Upper lobe of left lung (tissue), 4 donors: ENCODE measurements at regions not wholly inside any gene's neighbourhood (a gene's known extent, or its start where the extent isn't known, plus 50 kb on each side); places are given as distances from the start of the nearest gene placed in this dataset.

Experiments
- CTCF ChIP-seq, 6 experiments: fragments of 450-650 bp in 4 of 6; fragments of 200-600 bp in 2 of 6; sonication (generic) in 2 of 6; IDR thresholded peaks; one replicate each; pipeline ENCODE4 v1.5.1; 2016 to 2019; ENCODE audit warnings: antibody characterized with exemption in 6 of 6
- EP300 ChIP-seq, 4 donors: sonication (generic); formaldehyde crosslinking; IDR thresholded peaks; one replicate each; pipeline ENCODE4 v1.5.1; 2017; ENCODE audit warnings: antibody characterized with exemption in 4 of 4, control low read depth in 2 of 4
- POLR2A ChIP-seq, 4 donors: fragments of 450-650 bp; IDR thresholded peaks; one replicate each; pipeline ENCODE4 v1.5.1; 2016 to 2017; ENCODE audit warnings: antibody characterized with exemption in 4 of 4, mild to moderate bottlenecking in 2 of 4
- POLR2AphosphoS5 ChIP-seq, 2 donors: sonication (generic); formaldehyde crosslinking; IDR thresholded peaks; one replicate each; pipeline ENCODE4 v1.5.1; 2017; ENCODE audit warnings: antibody characterized with exemption in 2 of 2

GRCh38 chr5:89072842-89073672, 190.1 kb upstream of the MEF2C start:
- TF ChIP-seq POLR2A (IDR thresholded peaks at IDR 0.05) (no peak), CTCF (IDR thresholded peaks at IDR 0.05) (no peak), POLR2AphosphoS5 (IDR thresholded peaks at IDR 0.05) (no peak), EP300 (IDR thresholded peaks at IDR 0.05) (no peak)
